Kidney epithelial cell (primary cell): ENCODE measurements at regions not wholly inside any gene's neighbourhood (a gene's known extent, or its start where the extent isn't known, plus 50 kb on each side); places are given as distances from the start of the nearest gene placed in this dataset.

Experiments
- DNase-seq: peaks from one replicate; pipeline ENCODE4 v3.0.0-alpha.2; 2010; ENCODE audit warnings: low read depth
- H3K27me3 ChIP-seq: 2 replicates; pipeline ENCODE4 v1.6.0; 2011; ENCODE audit warnings: low read length; ENCODE audit not compliant: control insufficient read depth, insufficient read depth
- H3K36me3 ChIP-seq: 2 replicates; pipeline ENCODE4 v1.5.1; 2011; ENCODE audit warnings: low read length; ENCODE audit not compliant: control insufficient read depth, insufficient read depth
- H3K4me3 ChIP-seq: 2 replicates; pipeline ENCODE4 v1.5.1; 2011; ENCODE audit warnings: low read depth, mild to moderate bottlenecking, control low read depth, low read length
- CTCF ChIP-seq: IDR thresholded peaks from 2 replicates; pipeline ENCODE4 v1.5.1; 2011; ENCODE audit warnings: mild to moderate bottlenecking, moderate library complexity, low read length, control low read depth, inconsistent platforms; ENCODE audit not compliant: insufficient read depth, poor library complexity, severe bottlenecking

DNA sequence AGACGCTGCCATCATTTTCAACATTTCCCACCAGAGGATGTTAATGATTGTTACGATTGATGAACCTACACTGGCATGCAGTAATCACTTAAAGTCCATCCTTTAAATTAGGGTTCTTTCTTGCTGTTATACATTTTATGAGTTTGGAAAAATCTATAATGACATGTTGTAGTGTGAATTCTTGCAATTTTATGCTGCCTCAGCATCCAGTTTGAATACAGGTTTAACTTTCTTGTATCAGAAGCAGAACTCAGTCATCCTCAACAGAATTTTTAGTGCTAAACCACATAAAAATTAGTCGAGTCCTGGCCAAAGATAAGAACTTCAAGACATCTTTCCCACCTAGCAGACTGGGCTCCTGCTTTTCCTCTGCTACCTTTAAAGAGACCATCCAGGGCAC, 303.3 kb downstream of the NUP35 start:
- DNase-seq = no peak
- no peak overlapping the region for H3K4me3 ChIP-seq
- H3K36me3 ChIP-seq = no peaks in the 10 kb centered on the region
- no peak for TF ChIP-seq CTCF
- H3K27me3 ChIP-seq = no peaks in the 10 kb centered on the region

DNA sequence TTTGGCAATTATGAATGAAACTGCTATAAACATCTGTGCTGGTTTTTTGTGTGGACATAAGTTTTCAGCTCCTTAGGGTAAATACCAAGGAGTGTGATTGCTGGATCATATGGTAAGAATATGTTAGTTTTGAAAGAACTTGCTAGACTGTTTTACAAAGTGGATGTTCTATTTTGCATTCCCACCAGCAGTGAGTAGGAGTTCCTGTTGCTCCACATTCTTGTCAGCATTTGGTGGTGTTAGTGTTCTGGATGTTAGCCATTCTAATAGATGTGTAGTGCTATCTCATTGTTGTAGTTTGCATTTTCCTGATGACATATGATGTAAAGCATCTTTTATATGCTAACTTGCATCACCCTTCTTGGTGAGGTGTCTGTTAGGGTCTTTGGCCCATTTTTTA, 304.6 kb downstream of the NUP35 start:
- DNase-seq = no peak
- no peaks in the 10 kb centered on the region for H3K36me3 ChIP-seq
- no peak for TF ChIP-seq CTCF
- H3K27me3 ChIP-seq = no peaks in the 10 kb centered on the region
- H3K4me3 ChIP-seq = no peak overlapping the region

- H3K36me3 ChIP-seq = no peaks in the 10 kb centered on the region
Measured at GRCh38 chr2:183438541-183438940, 314.3 kb downstream of the NUP35 start.

DNA sequence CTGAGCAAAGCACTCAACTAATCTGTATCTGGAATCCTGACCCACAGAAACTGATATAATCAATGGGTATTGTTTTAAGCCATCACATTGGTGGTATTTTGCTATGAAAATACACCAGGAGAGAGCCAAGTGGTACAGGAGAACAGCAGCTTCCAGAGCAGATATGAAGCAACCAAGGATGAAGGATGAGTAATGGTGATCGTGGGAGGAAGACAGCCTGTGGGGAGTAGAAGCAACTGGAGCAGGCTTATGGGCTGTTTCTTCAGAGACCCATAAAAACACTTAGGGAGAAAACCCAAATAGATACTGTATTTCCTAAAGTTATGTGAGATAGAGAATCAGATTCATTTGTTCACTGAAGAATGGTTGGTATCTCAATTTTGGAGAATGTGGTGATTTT, 330.8 kb downstream of the NUP35 start:
- TF ChIP-seq CTCF = no peak
- no peak overlapping the region for H3K4me3 ChIP-seq
- no peaks in the 10 kb centered on the region for H3K27me3 ChIP-seq
- H3K36me3 ChIP-seq = no peaks in the 10 kb centered on the region
- no peak for DNase-seq

More at GRCh38 chr2:183438541-183438940, 314.3 kb downstream of the NUP35 start:
- Histone ChIP-seq H3K27me3 (no peaks in the 10 kb centered on the region), H3K4me3 (no peak overlapping the region)
- TF ChIP-seq CTCF = no peak
- DNase-seq = no peak

DNA sequence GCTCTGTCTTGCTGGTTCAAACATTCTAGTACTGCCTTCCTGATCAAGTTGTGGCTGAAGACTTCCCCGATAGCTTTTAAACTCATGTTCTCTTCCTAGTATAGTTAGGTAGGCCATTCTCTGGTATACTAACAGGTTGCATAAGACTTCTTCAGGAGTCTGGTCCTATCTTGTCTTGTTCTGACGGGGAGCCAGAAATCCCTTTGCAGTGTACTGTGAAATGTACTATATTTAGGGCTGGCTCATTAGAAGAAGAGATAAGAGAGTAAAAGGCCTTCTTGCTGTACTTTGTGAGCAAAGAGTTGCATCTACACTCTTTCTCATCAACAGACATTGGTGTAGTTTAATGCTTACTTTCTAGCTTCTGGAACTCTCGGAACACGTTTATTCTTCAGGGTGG, 331.9 kb downstream of the NUP35 start:
- no peak for TF ChIP-seq CTCF
- no peaks in the 10 kb centered on the region for H3K36me3 ChIP-seq
- no peak for DNase-seq
- H3K4me3 ChIP-seq = no peak overlapping the region
- H3K27me3 ChIP-seq = no peaks in the 10 kb centered on the region

DNA sequence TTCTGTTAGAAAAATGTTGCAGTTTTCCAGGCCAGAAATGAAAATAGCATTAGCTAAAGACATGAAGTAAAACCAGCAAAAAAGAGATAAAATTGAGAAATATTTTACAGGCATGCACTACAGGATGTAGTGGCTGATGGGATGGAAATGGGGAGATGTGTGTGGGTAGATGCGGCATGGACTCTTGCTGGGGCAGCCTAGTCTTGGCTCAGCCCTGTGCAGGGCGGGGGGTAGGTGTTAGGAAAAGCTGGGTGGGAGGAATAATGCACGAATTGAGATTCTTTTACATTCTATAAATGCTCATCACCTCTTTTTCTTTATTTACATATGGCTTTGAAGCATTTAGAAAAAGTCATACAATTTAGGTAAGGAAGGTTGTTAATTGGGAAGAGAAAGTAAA, 334.2 kb downstream of the NUP35 start:
- Histone ChIP-seq H3K27me3 (no peaks in the 10 kb centered on the region), H3K4me3 (no peak overlapping the region), H3K36me3 (no peaks in the 10 kb centered on the region)
- TF ChIP-seq CTCF = no peak
- DNase-seq = no peak
